Choroid plexus epithelial cell (primary cell): ENCODE measurements at regions not wholly inside any gene's neighbourhood (a gene's known extent, or its start where the extent isn't known, plus 50 kb on each side); places are given as distances from the start of the nearest gene placed in this dataset.
"Not testable (repeated sequence)": the region's sequence is repeated elsewhere in the genome, so short reads cannot be mapped to it uniquely, and the experiment has no call there.

Source experiments
- DNase-seq: peaks from one replicate; pipeline ENCODE4 v3.0.0-alpha.2; 2010; ENCODE audit warnings: low read depth
- H3K4me3 ChIP-seq: 2 replicates; pipeline ENCODE4 v1.5.1; 2011; ENCODE audit warnings: low read depth, mild to moderate bottlenecking, control low read depth, low read length, moderate library complexity
- CTCF ChIP-seq: conservative IDR thresholded peaks from 2 replicates; pipeline ENCODE4 v1.5.1; 2011; ENCODE audit warnings: low read depth, mild to moderate bottlenecking, control low read depth, inconsistent platforms, low read length, moderate library complexity

- DNase-seq: peak; percentile 57
- no peak for TF ChIP-seq CTCF
- no peak overlapping the region for H3K4me3 ChIP-seq
Observed at GRCh38 chr2:236919209-236919608, 166.5 kb upstream of the COPS8 start.

GRCh38 chr2:236919801-236920379 is 165.8 kb upstream of the COPS8 start:
- H3K4me3 ChIP-seq, DNase-seq: not testable (repeated sequence)

GRCh38 chr2:236922061-236922460 is 163.6 kb upstream of the COPS8 start:
- DNase-seq: no peak
- TF ChIP-seq CTCF: no peak
- H3K4me3 ChIP-seq: no peak overlapping the region

- H3K4me3 ChIP-seq: peak overlapping the region; percentile 48
- DNase-seq: peak; percentile 28
- TF ChIP-seq CTCF: no peak
Observed at GRCh38 chr2:236928380-236929037, 157.2 kb upstream of the COPS8 start.

GRCh38 chr2:236932831-236933361 is 152.8 kb upstream of the COPS8 start:
- DNase-seq: no peak
- TF ChIP-seq CTCF: no peak
- no peak overlapping the region for H3K4me3 ChIP-seq

GRCh38 chr2:236934166-236934565 is 151.5 kb upstream of the COPS8 start:
- no peak for TF ChIP-seq CTCF
- H3K4me3 ChIP-seq: no peak overlapping the region
- no peak for DNase-seq

GRCh38 chr2:236934656-236935055 is 151.0 kb upstream of the COPS8 start:
- TF ChIP-seq CTCF: no peak
- H3K4me3 ChIP-seq: no peak overlapping the region
- no peak for DNase-seq
